Cerebellar cortex (tissue), 1 donor: ENCODE measurements at regions not wholly inside any gene's neighbourhood (a gene's known extent, or its start where the extent isn't known, plus 50 kb on each side); places are given as distances from the start of the nearest gene placed in this dataset.

Experiments
- DNase-seq: peaks from one replicate; pipeline ENCODE4 v3.0.0-alpha.2; 2015; ENCODE audit warnings: low spot score

GRCh38 chr12:4106621-4107020, 166.9 kb upstream of the CCND2 start:
- no peak for DNase-seq

- no peak for DNase-seq
These were observed 168.8 kb upstream of the CCND2 start for GRCh38 chr12:4104722-4105244.

- DNase-seq: no peak
These were observed 174.3 kb upstream of the CCND2 start for GRCh38 chr12:4099276-4099675.

GRCh38 chr12:4091016-4091743, 182.4 kb upstream of the CCND2 start:
- no peak for DNase-seq

GRCh38 chr12:4089956-4090355, 183.6 kb upstream of the CCND2 start:
- no peak for DNase-seq

- no peak for DNase-seq
These were observed 184.4 kb upstream of the CCND2 start for GRCh38 chr12:4089121-4089606.

GRCh38 chr12:4088451-4088850, 185.1 kb upstream of the CCND2 start:
- DNase-seq: no peak

- no peak for DNase-seq
These were observed 187.1 kb upstream of the CCND2 start for GRCh38 chr12:4086481-4086880.

- DNase-seq: no peak
These were observed 189.0 kb upstream of the CCND2 start for GRCh38 chr12:4084573-4084972.

GRCh38 chr12:4082809-4083403, 190.7 kb upstream of the CCND2 start:
- DNase-seq: no peak

- no peak for DNase-seq
These were observed 193.3 kb upstream of the CCND2 start for GRCh38 chr12:4080213-4080612.

- no peak for DNase-seq
These were observed 199.4 kb upstream of the CCND2 start for GRCh38 chr12:4074129-4074528.

- no peak for DNase-seq
These were observed 196.4 kb upstream of the PARP11 start for GRCh38 chr12:4069670-4070010.

GRCh38 chr12:4068981-4069669, 195.9 kb upstream of the PARP11 start:
- DNase-seq: no peak

GRCh38 chr12:4064008-4064407, 190.8 kb upstream of the PARP11 start:
- DNase-seq: no peak

GRCh38 chr12:4059898-4060568, 186.8 kb upstream of the PARP11 start:
- DNase-seq: no peak

GRCh38 chr12:4056910-4057845, 184.0 kb upstream of the PARP11 start:
- DNase-seq: no peak

GRCh38 chr12:4054630-4055029, 181.4 kb upstream of the PARP11 start:
- no peak for DNase-seq

GRCh38 chr12:4052691-4053090, 179.5 kb upstream of the PARP11 start:
- no peak for DNase-seq

GRCh38 chr12:4051596-4051995, 178.4 kb upstream of the PARP11 start:
- DNase-seq: no peak

GRCh38 chr12:4050340-4050739, 177.1 kb upstream of the PARP11 start:
- DNase-seq: no peak
